Fibroblast of skin of scalp (primary cell): ENCODE measurements at regions not wholly inside any gene's neighbourhood (a gene's known extent, or its start where the extent isn't known, plus 50 kb on each side); places are given as distances from the start of the nearest gene placed in this dataset.

Experiments used
- DNase-seq: peaks from one replicate; pipeline ENCODE4 v3.0.0-alpha.2; 2013

DNA sequence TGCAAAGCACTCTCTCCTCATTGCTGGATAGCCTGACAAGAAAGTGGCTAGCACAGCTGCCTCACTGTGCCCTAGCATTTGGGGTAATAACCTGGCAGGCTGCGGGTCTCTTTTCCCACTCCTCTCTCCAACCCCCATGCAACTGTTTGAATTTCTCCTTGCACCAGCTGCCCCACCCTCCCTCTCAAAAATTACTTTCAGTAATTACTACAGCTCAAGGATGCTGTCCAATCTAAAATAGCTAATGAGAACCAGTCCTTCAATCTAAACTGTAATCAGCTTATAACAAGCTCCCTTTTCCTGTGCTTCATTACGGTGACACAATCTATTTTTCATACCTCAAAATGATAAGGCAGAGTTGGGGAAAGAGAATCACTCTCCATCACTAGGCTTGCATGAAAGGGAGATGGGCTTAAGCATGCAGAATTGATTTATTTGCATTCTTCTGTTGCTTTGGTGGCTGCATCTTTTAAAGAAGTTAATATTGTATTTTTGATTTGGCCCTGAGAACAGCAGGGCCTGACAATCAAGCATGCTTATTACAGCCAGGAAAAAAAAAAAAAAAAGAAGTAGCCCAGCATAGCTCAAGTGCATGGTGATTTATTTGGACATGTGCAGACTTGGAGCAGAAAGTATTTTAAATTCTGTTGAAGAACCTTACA, 881.8 kb downstream of the SLC4A3 start:
- no peak for DNase-seq

DNA sequence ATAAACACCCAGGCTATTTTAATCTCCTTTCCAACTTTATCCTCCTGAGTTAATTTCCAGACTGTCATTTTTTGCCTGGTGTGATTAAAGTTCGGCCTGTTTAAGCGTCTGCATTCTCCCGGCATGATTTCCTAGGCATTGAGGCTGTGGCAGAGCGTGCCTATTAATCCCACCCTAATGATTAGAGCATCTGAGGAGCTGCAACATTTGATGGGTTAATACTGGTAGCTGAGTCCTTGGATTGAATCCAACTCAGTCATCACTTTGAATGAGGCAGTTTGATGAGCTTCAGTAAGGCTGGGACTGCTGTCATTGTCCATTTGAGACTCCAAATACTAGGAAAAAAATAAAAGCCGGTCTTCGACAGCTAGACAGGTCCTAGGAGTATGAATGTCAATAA, 882.5 kb downstream of the SLC4A3 start:
- peak; percentile 9 for DNase-seq

DNA sequence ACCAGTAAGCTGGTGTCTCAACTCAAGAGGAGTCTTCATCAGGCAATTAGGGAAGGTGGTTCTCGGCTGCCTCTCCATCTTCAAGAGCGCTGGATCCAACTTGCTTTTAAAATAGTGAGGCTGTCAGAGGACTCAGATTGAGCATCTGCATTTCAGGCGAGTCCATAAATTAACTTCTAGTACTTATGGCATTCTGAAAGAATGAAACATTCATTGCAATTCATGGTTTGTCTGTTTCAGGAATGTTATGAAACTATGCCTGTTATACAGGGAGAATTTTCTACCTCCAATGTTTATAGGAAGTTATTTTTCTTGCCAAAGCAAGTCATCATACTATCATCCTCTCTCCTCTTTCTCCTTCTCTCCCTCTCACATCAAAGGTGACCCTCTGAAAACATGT, 883.2 kb downstream of the SLC4A3 start:
- peak; percentile 63 for DNase-seq

DNA sequence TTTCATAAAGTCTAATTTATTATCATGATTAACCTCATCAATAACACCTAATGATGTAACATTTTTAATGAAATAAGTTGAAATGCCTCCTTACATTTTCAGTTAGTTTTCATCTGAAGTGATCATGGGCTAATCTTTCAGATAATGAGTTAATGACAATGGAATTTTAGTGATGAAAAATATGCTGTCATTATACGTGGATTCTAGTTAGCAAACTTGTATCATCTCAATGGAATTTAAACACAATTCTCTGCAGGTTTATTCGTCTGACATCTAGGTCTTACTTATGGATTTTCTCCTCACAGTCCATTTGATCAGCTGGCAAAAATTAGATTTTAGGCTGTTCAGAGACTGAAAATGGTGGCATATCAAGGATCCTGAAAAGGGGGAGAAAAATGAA, 885.0 kb downstream of the SLC4A3 start:
- DNase-seq: peak; percentile 65

DNA sequence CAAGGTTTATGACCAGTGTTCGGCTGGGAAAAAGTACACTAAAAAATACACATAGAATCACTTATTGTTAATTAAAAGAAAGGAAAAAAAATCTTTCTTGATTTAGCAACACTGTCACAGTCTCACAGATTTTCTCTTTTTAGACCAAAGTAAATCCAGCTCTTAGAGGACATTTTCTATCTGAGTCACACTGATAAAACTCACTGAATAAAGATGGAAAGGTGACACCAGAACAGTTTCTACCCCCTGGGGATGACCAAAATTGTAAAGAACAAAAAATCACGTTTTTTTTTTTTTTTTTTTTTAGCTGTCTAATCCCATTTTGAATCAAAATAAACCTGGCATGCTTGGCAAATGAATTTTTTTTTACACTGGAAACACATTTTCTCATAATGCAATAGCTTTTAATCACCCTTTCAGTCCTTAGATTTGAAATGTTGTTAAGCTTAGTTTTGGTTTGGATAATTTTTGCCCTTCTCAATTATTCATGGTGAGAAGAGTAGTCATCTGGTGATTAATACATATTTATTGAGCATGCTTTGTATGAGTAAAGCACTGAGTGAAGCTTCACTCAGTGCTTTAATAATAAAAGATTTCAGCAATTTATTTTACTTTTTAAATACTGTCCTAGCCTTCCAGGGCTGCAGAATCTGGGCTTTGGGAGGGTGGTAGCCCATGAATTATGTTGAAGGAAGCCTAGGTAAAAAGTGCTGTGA, 886.3 kb downstream of the SLC4A3 start:
- peak; percentile 12 for DNase-seq

DNA sequence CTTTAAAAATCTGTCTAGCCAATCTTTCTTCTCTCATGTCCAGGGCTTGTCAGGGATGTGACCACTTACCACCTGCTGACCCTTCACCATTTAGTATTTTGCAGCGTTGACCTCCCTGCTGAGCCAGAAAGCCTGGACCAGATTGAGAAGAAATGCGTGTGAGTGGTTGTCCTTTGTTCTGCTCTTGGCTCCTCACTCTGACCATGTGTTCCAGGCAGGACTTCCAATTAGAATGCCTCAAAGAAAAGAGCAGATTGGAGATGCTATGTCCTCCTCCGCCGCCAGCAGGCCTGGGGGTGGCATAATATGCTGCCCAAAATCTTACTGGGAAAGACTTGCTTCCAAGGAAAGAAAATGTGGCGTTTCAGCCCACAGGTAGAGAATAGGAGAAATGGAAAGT, 894.1 kb downstream of the SLC4A3 start:
- DNase-seq: no peak

DNA sequence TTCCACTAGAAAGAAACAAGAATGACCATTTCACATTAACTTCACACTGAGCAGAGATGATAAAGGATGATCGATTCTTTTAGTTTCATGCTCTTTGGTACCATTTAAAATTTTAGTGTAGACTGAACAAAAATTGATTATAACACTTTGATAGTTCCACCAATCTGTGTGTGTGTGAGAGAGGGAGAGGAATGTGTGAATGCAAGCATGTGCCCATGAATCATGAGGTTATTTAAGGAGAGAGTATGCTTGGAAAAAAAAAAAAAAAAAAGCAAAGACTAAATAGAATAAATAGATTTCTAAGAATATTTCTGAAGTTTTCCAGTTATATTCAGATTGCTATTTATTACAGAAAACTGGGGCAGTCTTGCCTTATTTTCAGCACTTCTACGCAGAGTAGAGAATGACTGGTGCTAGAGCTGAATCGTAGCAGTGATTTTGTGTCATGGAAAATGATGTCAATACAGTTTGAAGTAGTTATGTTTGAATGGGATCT, 900.8 kb downstream of the SLC4A3 start:
- DNase-seq: peak; percentile 9

DNA sequence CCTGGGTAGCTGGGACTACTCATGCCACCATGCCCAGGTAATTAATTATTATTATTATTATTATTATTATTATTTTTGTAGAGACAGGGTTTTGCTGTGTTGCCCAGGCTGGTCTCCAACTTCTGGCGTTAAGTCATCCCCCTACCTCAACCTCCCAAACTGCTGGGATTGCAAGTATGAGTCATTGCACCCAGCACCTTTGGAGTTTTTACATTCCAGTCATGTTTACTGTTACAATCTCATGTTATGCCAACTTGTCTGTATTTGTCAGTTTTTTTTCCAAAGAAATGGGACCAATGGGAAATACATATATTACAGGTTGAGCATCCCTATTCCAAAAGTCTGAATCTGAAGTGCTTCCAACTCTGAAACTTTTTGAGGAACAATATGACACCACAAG, 903.8 kb downstream of the SLC4A3 start:
- DNase-seq: no peak

DNA sequence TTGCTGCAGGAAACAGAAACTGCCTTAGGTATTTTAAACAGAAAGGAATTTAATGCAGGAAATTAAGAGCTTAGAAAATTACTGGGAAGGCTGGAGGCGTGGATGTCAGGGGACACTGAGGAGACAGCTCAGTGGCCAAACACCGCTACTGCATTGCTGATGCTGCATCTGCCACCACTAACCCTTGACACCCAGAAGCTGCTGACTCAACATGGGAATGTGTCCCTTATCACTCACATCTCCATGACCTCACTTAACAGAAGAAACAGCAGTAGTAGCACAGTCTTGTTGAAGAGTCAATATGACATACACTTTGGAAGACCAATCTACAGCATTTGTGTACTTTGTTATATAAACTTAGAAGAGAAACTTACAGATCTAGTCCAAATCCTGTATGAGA, 906.1 kb downstream of the SLC4A3 start:
- peak; percentile 44 for DNase-seq

DNA sequence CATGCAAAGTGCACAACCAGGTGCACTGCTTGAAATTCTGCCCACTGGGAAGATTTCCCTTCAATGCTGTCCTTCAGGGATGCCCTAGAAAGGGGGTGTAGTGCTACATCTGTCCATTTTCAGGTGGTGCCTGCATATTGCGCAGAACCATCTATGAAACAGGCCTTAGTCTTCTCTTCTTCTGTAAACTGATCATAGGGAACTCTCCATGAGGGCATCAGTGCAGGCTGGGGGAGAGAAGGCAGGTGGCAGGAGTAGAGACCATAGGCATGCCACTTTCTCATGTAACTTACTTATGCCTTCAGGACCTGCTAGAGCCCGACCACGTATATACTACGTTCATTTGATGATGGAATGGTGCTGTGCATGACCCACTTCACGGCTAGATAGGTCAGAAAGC, 912.1 kb downstream of the SLC4A3 start:
- DNase-seq: no peak

DNA sequence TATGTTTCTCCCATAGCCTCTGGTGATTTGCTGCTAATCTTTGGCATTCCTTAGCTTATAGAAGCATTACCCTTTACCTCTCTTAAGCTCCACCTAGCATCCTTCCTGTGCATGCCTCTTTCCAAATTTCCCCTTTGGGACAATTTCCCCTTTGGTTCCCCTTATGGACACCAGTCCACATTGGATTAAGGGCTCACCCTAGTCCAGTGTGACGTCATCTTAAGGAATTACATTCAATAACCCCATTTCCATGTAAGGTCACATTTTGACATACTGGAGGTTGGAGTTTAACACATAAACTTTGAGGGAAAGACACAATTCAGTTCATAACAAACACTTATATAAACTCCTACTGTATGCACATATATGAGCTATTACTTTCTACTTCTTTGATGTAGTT, 916.6 kb downstream of the SLC4A3 start:
- DNase-seq: no peak

DNA sequence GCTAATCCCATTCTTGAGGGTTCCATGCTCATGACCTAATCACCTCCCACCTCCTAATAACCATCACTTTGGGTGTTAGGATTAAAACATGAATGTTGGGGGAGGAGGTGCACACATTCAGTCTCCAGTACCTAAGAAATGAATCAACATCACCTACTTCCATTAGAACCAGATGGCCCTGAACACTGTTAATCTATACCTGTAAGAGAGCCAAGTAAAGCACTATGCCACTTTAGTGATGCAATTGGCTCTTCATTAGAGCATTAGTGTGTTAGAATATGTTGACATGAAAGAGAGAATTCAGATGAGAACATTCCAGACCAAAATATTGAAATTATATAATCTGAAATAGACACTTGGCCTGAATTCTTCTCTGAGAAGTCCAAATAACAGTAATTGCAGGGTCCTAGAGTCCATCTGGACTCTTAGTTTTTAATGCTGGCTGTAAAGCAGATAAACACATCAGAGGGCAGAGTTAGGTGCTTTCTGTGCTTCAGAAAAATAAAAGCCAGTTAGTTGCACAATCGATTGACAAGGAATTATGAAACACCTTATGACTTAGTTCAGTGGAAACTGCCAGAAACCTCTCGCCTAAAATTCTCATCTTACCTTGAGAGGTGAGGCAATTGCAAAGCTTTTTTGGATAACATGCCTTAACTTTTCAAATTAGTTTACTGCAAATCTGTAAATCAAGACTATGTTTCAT, 923.7 kb downstream of the SLC4A3 start:
- no peak for DNase-seq

DNA sequence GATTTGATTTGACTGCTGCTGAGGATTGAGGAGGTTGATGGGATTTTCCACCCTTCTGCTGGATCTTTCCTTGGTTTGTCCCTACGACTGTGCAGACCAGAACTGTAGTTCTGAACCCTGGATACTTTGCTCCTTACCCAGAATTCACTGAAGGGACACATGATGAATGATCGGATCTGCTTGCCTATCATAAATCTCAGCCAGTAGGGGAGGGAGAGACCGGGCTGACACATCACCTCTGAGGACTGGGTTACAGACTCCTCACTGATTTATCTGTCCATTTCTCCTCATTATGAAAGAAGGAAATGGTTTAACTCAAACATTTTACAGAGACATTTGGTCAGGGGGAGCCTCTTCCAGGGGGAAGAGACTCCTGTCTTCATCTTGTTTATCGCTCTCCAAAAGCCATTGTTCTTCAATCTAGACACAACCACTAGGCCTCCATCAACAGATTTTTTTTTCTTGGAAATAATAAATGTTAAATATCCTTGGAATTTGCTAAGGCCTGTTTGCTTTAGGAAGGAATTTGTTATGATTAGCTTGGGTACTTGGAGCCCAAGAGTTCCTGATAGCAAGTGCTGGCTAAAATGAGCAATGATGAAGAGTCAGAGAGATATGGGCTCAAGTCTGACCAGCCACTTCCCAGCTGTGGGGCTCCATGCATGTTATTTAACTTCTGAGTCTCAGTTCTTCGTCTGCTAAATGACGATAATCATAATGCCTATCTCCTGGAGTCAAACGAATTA, 925.5 kb downstream of the SLC4A3 start:
- peak; percentile 20 for DNase-seq

DNA sequence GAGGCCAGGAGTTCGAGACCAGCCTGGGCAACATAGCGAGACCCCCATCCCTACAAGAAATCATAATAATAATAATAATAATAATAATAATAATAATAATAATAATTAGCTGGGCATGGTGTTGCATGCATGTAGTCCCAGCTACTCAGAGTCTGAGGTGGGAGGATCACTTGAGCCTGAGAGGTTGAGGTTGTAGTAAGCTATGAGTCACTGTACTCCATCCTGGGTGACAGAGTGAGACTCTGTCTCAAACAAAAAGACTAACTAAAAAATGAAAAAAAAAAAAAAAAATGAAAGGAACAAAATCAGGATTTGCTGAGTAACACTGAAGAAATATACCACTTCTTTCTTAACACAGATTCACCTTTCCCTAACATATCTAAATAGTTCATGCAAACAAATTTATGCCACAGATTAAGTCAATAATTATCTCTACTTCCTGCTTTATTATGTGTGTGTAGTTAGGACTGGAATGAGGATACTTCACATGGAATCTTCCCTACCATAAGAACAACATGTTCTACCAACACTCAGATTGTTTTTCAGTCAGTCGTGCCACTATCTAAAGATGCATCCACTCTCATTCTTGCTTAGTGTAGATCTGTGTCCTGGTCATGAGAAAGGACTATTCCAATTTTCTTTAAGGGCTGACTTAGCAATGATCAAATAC, 928.7 kb downstream of the SLC4A3 start:
- no peak for DNase-seq

DNA sequence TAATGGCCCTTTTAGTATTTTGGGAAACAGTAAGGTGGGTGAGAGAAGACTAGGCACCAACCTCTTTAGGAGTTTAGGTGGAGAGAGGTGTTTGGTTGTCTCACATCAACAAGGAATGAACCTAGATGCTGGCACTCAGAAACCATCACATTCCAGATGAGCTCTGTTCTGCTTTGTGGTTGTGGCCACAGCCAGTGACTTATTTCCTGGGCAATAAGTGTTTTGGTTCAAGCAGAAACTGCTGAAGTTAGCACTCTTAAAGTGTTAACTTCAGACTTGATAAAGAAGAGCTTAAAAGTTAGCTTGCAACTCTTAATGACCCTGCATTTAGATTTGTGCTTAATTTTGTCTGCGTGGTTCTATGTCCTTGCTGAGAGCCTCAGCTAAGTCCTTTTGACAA, 929.2 kb downstream of the SLC4A3 start:
- DNase-seq: peak; percentile 37

DNA sequence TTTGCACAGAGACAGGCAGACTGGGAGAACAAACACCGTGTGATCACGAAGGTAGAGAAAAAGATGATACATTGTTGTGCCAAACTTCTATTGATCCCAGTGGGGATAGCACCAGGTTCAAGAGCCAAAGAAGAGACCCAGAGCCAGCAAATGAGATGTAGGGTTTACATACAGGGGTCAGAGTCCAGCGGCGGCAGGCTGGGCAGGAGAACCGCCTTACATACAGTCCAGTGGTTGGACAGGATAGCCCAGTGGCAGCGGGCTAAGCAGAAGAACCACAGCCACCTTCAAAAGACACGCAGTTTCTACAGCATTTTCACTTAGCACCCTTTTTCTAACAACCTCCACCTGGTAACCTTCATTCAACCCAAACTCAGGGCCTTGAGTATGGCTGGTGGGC, 932.8 kb downstream of the SLC4A3 start:
- DNase-seq: no peak

DNA sequence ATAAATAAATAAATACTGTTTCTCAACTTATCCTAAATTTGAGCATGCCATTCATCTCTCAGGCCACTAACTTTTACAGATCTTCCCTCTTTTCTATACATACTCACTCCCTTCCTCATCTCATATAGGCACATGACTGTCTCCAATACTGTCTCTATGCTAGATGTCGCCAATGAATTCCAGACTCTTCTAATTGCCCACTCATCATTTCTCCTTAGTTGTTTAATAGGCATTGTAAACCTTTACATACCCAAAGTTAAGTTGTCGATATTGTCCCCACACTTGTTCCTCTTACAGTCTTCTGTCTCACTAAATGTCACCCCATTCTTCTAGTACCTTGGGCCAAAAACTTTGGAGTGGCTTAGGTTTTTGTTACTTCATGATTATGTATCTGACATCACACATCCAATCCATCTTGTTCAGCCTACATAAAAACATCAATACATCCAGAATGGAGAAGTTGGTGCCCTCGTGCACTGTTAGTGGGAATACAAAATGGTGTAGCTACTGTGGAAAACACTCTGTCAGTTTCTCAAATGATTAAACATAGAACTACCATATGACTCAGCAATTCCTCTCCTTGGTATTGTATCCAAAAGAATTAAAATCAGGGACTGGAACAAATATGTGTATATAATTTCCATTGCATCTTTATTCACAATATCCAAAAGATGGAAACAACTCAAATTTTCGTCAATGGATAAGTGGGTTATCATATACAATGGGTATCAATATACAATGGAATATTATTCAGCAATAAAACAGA, 935.1 kb downstream of the SLC4A3 start:
- DNase-seq: no peak

DNA sequence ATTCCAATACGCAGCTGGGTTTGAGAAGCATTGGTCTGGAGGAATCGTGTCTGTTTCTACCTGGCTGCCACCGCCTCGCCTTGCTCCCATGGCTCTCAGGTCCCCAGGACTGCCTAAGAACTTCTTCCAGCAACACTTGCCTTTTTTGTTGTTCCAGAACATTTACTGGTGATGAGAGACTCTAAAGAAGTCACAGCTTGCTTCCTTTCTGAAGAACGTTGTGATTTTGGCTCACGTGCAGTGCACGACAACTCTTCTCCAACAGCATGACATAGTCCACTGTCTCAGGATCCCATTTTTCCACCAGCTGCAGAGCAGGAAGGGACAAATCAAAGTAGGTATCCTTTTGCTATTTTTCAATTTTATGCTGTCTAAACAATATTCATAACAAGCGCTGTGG, 940.9 kb downstream of the SLC4A3 start:
- DNase-seq: no peak

DNA sequence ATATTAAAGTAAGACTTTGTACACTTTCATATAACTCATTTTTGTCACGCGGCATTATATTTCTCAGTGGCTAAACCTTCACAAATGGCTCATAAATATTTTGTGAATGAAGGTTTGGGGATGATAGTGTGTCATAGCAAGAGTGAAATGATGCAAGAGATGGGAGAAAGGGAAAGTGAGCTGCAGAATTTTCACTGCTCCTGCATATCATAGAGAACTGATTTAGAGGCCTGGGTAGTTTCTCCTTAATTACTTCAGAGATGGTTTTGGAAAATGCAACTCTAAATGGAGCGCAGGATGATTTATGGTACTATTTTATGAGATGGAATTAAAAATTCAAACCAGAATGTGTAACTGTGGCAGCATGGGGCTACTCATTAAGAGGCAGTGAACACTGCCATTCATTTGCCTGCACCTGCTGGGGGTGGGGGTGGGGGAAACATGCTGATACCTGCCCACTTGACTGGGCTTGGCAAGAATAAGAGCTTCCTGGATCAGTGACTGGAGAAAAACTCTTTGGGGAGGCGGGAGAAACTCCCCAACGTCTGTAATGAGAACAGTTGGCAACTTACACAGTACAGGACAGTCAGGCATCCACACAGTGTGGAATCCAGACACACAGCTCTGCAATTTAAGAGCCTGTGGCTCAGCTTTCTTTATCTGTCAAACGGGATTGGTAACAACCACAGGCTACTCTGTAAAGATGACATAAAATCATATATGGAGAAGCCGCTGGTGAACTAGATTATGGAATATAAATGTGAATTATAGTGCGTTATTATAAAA, 941.9 kb downstream of the SLC4A3 start:
- no peak for DNase-seq

DNA sequence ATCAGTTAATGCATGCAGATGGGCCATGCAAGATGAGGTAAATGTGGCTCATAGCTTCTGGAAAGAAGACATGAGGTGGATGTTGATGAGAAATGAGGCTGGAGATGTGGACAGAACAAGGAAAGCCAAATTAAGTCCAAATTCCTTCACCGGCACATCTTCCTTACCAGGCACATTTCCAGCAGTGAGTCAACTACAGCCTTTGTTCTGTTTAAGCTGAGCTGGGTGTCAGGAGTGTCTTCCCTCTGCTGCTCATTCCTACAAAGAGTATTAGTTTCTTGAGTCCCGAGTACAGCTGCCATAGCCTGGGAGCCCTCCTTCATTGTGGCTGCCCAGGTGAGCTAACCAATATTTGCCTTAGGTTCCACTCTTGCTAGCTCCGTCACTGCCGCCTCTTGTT, 945.0 kb downstream of the SLC4A3 start:
- no peak for DNase-seq

DNA sequence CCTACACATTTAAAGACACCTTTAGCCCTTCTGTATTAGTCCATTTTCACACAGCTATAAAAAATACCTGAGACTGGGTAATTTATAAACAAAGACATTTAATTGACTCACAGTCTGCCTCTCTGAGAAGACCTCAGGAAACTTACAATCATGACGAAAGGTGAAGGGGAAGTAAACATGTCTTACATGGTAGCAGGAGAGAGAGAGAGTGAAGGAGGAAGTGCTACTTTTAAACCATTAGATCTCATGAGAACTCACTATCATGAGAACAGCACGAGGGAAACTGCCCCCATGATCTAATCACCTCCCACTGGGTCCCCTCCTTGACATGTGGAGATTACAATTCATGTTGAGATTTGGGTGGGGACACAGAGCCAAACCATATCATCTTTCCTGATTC, 946.6 kb downstream of the SLC4A3 start:
- DNase-seq: no peak
